ENCODE measurements at regions not wholly inside any gene's neighbourhood (a gene's known extent, or its start where the extent isn't known, plus 50 kb on each side); places are given as distances from the start of the nearest gene placed in this dataset.

DNA sequence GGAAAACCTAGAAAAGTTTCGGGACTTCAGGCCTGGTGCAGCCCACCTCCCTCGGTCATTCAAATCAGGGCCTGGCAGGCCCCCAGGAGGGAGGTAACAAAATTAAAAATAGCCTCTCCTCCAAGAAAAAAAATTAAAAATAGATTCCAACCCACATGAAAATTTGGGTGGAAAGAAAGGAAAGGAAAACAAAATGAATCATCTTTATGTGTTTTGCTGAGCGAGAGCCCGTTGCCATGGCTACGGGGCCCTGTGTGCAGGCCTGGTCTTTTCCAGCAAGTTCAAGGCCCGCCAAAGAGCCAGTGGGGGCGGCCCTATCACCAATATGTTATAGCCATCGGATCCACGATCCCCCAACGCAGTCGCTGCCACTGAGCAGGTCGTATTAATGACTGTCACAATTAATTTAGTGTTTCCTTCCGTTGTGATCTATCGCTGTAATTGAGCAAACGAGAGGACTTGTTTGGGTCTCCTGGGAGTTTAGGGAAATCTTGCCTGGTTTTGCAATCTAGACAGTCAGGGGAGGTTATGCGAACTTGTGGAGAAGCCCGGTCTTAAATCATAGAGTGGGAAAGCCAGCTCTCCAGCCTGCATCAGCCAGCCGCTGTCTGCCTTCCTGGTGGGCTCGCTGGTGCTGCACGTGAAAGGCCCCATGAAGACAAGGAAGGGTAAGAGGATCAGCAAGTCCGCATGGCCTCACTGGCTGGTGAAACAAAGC, 452.4 kb downstream of the BCOR start:
- TF ChIP-seq, protein P1, sequence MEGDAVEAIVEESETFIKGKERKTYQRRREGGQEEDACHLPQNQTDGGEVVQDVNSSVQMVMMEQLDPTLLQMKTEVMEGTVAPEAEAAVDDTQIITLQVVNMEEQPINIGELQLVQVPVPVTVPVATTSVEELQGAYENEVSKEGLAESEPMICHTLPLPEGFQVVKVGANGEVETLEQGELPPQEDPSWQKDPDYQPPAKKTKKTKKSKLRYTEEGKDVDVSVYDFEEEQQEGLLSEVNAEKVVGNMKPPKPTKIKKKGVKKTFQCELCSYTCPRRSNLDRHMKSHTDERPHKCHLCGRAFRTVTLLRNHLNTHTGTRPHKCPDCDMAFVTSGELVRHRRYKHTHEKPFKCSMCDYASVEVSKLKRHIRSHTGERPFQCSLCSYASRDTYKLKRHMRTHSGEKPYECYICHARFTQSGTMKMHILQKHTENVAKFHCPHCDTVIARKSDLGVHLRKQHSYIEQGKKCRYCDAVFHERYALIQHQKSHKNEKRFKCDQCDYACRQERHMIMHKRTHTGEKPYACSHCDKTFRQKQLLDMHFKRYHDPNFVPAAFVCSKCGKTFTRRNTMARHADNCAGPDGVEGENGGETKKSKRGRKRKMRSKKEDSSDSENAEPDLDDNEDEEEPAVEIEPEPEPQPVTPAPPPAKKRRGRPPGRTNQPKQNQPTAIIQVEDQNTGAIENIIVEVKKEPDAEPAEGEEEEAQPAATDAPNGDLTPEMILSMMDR (conservative IDR thresholded peaks at IDR 0.05; ENCODE audit: low read depth, low read length), result no peak
- no peak for TF ChIP-seq CEBPB (IDR thresholded peaks at IDR 0.05; ENCODE audit: low read depth, low read length)
- no peak for TF ChIP-seq POLR2A (IDR thresholded peaks at IDR 0.05; ENCODE audit: low read depth, low read length)
- no peak for TF ChIP-seq SMC3 (IDR thresholded peaks at IDR 0.05; ENCODE audit: low read depth, low read length)
- TF ChIP-seq MXI1 (IDR thresholded peaks at IDR 0.05; ENCODE audit: borderline replicate concordance, low read depth, low read length), result no peak
- no peak for TF ChIP-seq RAD21 (IDR thresholded peaks at IDR 0.05; ENCODE audit: low read length)
- no peak for TF ChIP-seq RFX5 (IDR thresholded peaks at IDR 0.05; ENCODE audit: low read depth, low read length)
- no peak for TF ChIP-seq BHLHE40 (IDR thresholded peaks at IDR 0.05; ENCODE audit: low read depth, low read length)

Data from IMR-90 (cell line).